Esophagus squamous epithelium (tissue), 5 donors: ENCODE measurements at regions not wholly inside any gene's neighbourhood (a gene's known extent, or its start where the extent isn't known, plus 50 kb on each side); places are given as distances from the start of the nearest gene placed in this dataset.

Experiments
- DNase-seq: peaks from one replicate; lab custom pipeline; 2025; lab: John Stamatoyannopoulos, UW
- H3K27ac ChIP-seq, 4 donors: fragments of 200-600 bp; sonication (generic); one replicate each; pipeline ENCODE4 v1.5.1; 2016 to 2019; ENCODE audit warnings: mild to moderate bottlenecking in 1 of 4
- H3K27me3 ChIP-seq, 4 donors: fragments of 200-600 bp; sonication (generic); 1 replicate in 3 of 4; 2 replicates in 1 of 4; pipeline versions ENCODE4 v1.5.1 to v1.6.0; 2017 to 2021; ENCODE audit warnings: antibody characterized with exemption in 1 of 4
- H3K36me3 ChIP-seq, 3 donors: fragments of 200-600 bp; sonication (generic); one replicate each; pipeline ENCODE4 v1.5.1; 2016 to 2019
- H3K4me1 ChIP-seq, 3 donors: fragments of 200-600 bp; sonication (generic); one replicate each; pipeline ENCODE4 v1.5.1; 2017 to 2019
- H3K4me3 ChIP-seq, 4 donors: fragments of 200-600 bp; sonication (generic); 1 replicate in 3 of 4; 2 replicates in 1 of 4; pipeline ENCODE4 v1.5.1; 2016 to 2019; ENCODE audit warnings: mild to moderate bottlenecking in 2 of 4, moderate library complexity in 1 of 4
- H3K9me3 ChIP-seq, 3 donors: fragments of 200-600 bp; sonication (generic); one replicate each; pipeline ENCODE4 v1.5.1; 2016 to 2019
- CTCF ChIP-seq, 6 experiments: fragments of 450-650 bp in 4 of 6; fragments of 200-600 bp in 2 of 6; sonication (generic) in 2 of 6; IDR thresholded peaks; one replicate each; pipeline ENCODE4 v1.5.1; 2016 to 2019; ENCODE audit warnings: antibody characterized with exemption in 6 of 6, mild to moderate bottlenecking in 4 of 6, moderate library complexity in 4 of 6
- POLR2A ChIP-seq, 4 donors: fragments of 450-650 bp; IDR thresholded peaks; one replicate each; pipeline ENCODE4 v1.6.1; 2017; ENCODE audit warnings: antibody characterized with exemption in 4 of 4, mild to moderate bottlenecking in 4 of 4, moderate library complexity in 3 of 4
- WGBS, 2 donors: methylation state at CpG; one replicate each; pipeline ENCODE4 v1.1.5; 2018; 5-methylcytosine and 5-hydroxymethylcytosine counted together
- intact Hi-C: fragments of 100-400 bp; cut with DNase I; formaldehyde crosslinking; loops from one replicate; pipeline ENCODE4 v1.15.0; 2022
- donor health status: DM: yes; HTN: yes; CAD: no.

DNA sequence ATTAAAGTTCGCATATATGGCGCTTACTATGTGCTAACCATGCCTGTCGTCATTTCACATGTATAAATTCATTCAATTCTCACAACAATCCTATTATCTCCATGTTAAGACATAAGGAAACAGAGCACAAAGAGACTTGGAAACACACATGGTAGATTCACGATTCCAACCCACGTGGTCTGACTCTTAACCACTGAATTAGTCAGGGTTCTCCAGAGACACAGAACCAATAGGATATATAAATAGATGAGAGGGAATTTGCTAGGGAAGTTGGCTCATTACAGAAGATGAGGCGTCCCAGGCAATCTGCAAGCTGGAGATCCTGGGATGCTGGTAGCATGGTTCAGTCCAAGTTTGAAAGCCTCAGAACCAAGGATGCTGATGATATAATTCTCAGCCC lies 765.3 kb downstream of the TBL1XR1 start:
- no peaks in the 10 kb centered on the region for H3K27me3 ChIP-seq
- H3K9me3 ChIP-seq, result no peaks in the 10 kb centered on the region
- 60 to 75% methylated on average over 6 of the region's 6 CpGs for WGBS, 2 donors
- H3K27ac ChIP-seq, result no peak overlapping the region
- TF ChIP-seq POLR2A (IDR thresholded peaks at IDR 0.05), result no peak
- TF ChIP-seq CTCF (IDR thresholded peaks at IDR 0.05), result no peak
- no peak for DNase-seq
- H3K36me3 ChIP-seq, result no peaks in the 10 kb centered on the region
- H3K4me1 ChIP-seq, result no peaks in the 10 kb centered on the region
- intact Hi-C loops, result no loop called here
- H3K4me3 ChIP-seq, result no peak overlapping the region

- no peak overlapping the region for H3K27ac ChIP-seq
- intact Hi-C loops, result no loop called here
- no peaks in the 10 kb centered on the region for H3K9me3 ChIP-seq
- H3K4me1 ChIP-seq, result no peaks in the 10 kb centered on the region
- TF ChIP-seq CTCF (IDR thresholded peaks at IDR 0.05) (no peak), POLR2A (IDR thresholded peaks at IDR 0.05) (no peak)
- H3K4me3 ChIP-seq, result no peak overlapping the region
- H3K36me3 ChIP-seq, result no peaks in the 10 kb centered on the region
- 42 to 44% methylated on average over 5 of the region's 5 CpGs for whole genome bisulfite sequencing, 2 donors
- H3K27me3 ChIP-seq, result no peaks in the 10 kb centered on the region
- DNase-seq, result no peak
Observed at GRCh38 chr3:176431038-176431418, 766.3 kb downstream of the TBL1XR1 start.

DNA sequence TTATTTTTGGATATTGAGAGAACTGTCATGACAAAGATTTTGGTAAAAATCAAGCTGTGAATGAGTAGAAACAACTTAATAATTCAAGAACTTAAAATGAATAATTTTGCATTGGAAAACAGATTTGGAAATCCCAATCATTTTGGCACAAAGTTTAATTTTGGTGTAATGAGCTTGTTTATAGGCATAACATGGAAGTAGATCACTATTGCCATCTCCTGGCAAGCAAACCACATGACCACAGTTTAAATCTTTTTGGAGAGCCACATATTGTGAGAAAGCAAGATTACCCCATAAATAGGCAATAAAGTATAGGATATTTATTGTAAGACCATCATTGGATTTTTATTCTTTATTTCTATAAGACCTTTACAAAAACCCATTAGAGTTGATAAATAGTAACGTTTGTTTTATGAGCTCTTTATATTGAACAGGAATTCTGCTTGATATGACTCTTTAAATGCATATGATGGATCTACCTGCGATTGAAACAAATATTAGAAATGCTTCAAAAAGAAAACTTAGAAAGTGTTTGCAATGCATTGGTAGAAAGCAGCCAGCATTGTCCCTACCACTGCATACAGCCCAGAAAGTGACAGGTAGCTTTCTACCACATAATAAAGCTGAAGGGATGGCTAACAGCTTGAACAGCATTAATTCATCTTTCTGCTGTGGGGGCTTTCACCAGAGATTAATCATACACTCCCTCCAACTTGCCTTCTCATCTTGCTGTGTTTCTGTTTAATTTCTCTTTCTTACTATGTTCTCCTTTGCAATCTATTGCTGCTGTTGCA lies 766.8 kb downstream of the TBL1XR1 start:
- WGBS, 2 donors, result 35 to 38% methylated on average over 2 of the region's 2 CpGs
- no peaks in the 10 kb centered on the region for H3K4me1 ChIP-seq
- no peaks in the 10 kb centered on the region for H3K9me3 ChIP-seq
- H3K27ac ChIP-seq, result no peak overlapping the region
- DNase-seq, result no peak
- TF ChIP-seq CTCF (IDR thresholded peaks at IDR 0.05) (peak in 4 of 6 experiments; percentile 23 to 66 (median 38)), POLR2A (IDR thresholded peaks at IDR 0.05) (no peak)
- no peak overlapping the region for H3K4me3 ChIP-seq
- intact Hi-C loops, result no loop called here
- no peaks in the 10 kb centered on the region for H3K27me3 ChIP-seq
- no peaks in the 10 kb centered on the region for H3K36me3 ChIP-seq

- H3K4me3 ChIP-seq, result no peak overlapping the region
- H3K27me3 ChIP-seq, result no peaks in the 10 kb centered on the region
- 50 to 52% methylated on average over 4 of the region's 4 CpGs for WGBS, 2 donors
- no peaks in the 10 kb centered on the region for H3K4me1 ChIP-seq
- no peak overlapping the region for H3K27ac ChIP-seq
- intact Hi-C loops, result no loop called here
- DNase-seq, result no peak
- TF ChIP-seq POLR2A (IDR thresholded peaks at IDR 0.05) (no peak), CTCF (IDR thresholded peaks at IDR 0.05) (no peak)
- H3K9me3 ChIP-seq, result no peaks in the 10 kb centered on the region
- H3K36me3 ChIP-seq, result no peaks in the 10 kb centered on the region
Observed at GRCh38 chr3:176428552-176428951, 768.7 kb downstream of the TBL1XR1 start.

GRCh38 chr3:176426371-176426770 lies 770.9 kb downstream of the TBL1XR1 start:
- Histone ChIP-seq H3K27ac (no peak overlapping the region), H3K4me3 (no peak overlapping the region), H3K9me3 (no peaks in the 10 kb centered on the region), H3K36me3 (no peaks in the 10 kb centered on the region), H3K4me1 (no peaks in the 10 kb centered on the region), H3K27me3 (no peaks in the 10 kb centered on the region)
- intact Hi-C loops, result no loop called here
- DNase-seq, result no peak
- TF ChIP-seq POLR2A (IDR thresholded peaks at IDR 0.05) (no peak), CTCF (IDR thresholded peaks at IDR 0.05) (no peak)
